K562 (cell line): ENCODE measurements at regions not wholly inside any gene's neighbourhood (a gene's known extent, or its start where the extent isn't known, plus 50 kb on each side); places are given as distances from the start of the nearest gene placed in this dataset.

ENCODE experiments used
- HDAC2 ChIP-seq: fragments of 450-650 bp; IDR thresholded peaks from 2 replicates; pipeline ENCODE4 v1.6.1; 2016; ENCODE audit warnings: mild to moderate bottlenecking
- JUND ChIP-seq, 2 experiments: IDR thresholded peaks; 2 replicates in 1 of 2; 3 replicates in 1 of 2; pipeline ENCODE4 v1.6.1; 2011; ENCODE audit warnings: borderline replicate concordance in 2 of 2, low read depth in 2 of 2, low read length in 2 of 2, improper control_type of control experiment in 1 of 2, missing biosample characterization in 1 of 2, missing genetic modification characterization in 1 of 2, missing genetic modification reagents in 1 of 2
- MEIS2 ChIP-seq: fragments of 450-650 bp; IDR thresholded peaks from 2 replicates; pipeline ENCODE4 v1.6.1; 2014; ENCODE audit warnings: mild to moderate bottlenecking; ENCODE audit not compliant: partially characterized antibody
- NCOA2 ChIP-seq, 2 experiments: fragments of 450-650 bp; IDR thresholded peaks; 2 replicates each; pipeline ENCODE4 v1.6.1; 2018; ENCODE audit warnings: mild to moderate bottlenecking in 2 of 2, moderate library complexity in 1 of 2; ENCODE audit not compliant: partially characterized antibody in 2 of 2
- NRF1 ChIP-seq, 2 experiments: fragments of 450-650 bp; IDR thresholded peaks in 1 of 2; conservative IDR thresholded peaks in 1 of 2; 2 replicates each; pipeline ENCODE4 v1.6.1; 2014; ENCODE audit warnings: mild to moderate bottlenecking in 2 of 2
- RFX5 ChIP-seq: IDR thresholded peaks from 2 replicates; pipeline ENCODE4 v1.6.1; 2011; ENCODE audit warnings: low read depth, mild to moderate bottlenecking, improper control_type of control experiment, low read length
- RNF2 ChIP-seq: sonication (generic); IDR thresholded peaks from 2 replicates; pipeline ENCODE4 v1.6.1; 2016
- SAFB2 ChIP-seq: fragments of 200-400 bp; formaldehyde crosslinking; IDR thresholded peaks from 2 replicates; pipeline ENCODE4 v1.6.1; 2018; ENCODE audit warnings: borderline replicate concordance, low read length, low read depth, moderate library complexity; ENCODE audit not compliant: severe bottlenecking
- ZNF217 ChIP-seq: sonication (generic); formaldehyde crosslinking; IDR thresholded peaks from 2 replicates; pipeline ENCODE4 v1.8.0; 2022; ENCODE audit warnings: mild to moderate bottlenecking, missing genetic modification reagents
- ZSCAN29 ChIP-seq: fragments of 450-650 bp; IDR thresholded peaks from 2 replicates; pipeline ENCODE4 v1.6.1; 2017
- TF ChIP-seq, protein P1 (sequence below): sonication (generic); formaldehyde crosslinking; IDR thresholded peaks from 2 replicates; pipeline ENCODE4 v1.8.1; 2023; ENCODE audit warnings: mild to moderate bottlenecking, missing genetic modification reagents
- TF ChIP-seq, protein P2 (sequence below): fragments of 450-650 bp; formaldehyde crosslinking; IDR thresholded peaks from 2 replicates; pipeline ENCODE4 v1.4.0; 2020; ENCODE audit warnings: mild to moderate bottlenecking, moderate library complexity
- TF ChIP-seq, protein P3 (sequence below), 3 experiments: IDR thresholded peaks in 2 of 3; conservative IDR thresholded peaks in 1 of 3; 2 replicates each; pipeline ENCODE4 v1.5.1; 2011 to 2012; ENCODE audit warnings: low read length in 3 of 3, mild to moderate bottlenecking in 3 of 3, control low read depth in 2 of 3, improper control_type of control experiment in 1 of 3, inconsistent platforms in 1 of 3, low read depth in 1 of 3, mixed read lengths in 1 of 3, moderate library complexity in 1 of 3; ENCODE audit not compliant: insufficient read depth in 2 of 3
- TF ChIP-seq, protein P4 (sequence below): fragments of 200-600 bp; sonication (generic); IDR thresholded peaks from one replicate; pipeline ENCODE4 v1.6.1; 2012; ENCODE audit warnings: mild to moderate bottlenecking, low read depth, low read length, inconsistent platforms

- TF ChIP-seq, protein P1, sequence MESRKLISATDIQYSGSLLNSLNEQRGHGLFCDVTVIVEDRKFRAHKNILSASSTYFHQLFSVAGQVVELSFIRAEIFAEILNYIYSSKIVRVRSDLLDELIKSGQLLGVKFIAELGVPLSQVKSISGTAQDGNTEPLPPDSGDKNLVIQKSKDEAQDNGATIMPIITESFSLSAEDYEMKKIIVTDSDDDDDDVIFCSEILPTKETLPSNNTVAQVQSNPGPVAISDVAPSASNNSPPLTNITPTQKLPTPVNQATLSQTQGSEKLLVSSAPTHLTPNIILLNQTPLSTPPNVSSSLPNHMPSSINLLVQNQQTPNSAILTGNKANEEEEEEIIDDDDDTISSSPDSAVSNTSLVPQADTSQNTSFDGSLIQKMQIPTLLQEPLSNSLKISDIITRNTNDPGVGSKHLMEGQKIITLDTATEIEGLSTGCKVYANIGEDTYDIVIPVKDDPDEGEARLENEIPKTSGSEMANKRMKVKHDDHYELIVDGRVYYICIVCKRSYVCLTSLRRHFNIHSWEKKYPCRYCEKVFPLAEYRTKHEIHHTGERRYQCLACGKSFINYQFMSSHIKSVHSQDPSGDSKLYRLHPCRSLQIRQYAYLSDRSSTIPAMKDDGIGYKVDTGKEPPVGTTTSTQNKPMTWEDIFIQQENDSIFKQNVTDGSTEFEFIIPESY (CRISPR knock-in tag), result no peak
- TF ChIP-seq MEIS2 (no peak), SAFB2 (no peak), RNF2 (no peak), NCOA2 (IDR thresholded peaks at IDR 0.05; ENCODE audit: partially characterized antibody in 2 of 2) (no peak), HDAC2 (no peak), RFX5 (no peak), ZSCAN29 (no peak), ZNF217 (no peak), NRF1 (conservative IDR thresholded peaks at IDR 0.05 in 1 of 2, IDR thresholded peaks at IDR 0.05 in 1 of 2) (no peak), JUND (IDR thresholded peaks at IDR 0.05; ENCODE audit: borderline replicate concordance, low read depth, low read length) (no peak), JUND (tag; IDR thresholded peaks at IDR 0.05; ENCODE audit: borderline replicate concordance, low read depth, low read length) (no peak)
- TF ChIP-seq, protein P2, sequence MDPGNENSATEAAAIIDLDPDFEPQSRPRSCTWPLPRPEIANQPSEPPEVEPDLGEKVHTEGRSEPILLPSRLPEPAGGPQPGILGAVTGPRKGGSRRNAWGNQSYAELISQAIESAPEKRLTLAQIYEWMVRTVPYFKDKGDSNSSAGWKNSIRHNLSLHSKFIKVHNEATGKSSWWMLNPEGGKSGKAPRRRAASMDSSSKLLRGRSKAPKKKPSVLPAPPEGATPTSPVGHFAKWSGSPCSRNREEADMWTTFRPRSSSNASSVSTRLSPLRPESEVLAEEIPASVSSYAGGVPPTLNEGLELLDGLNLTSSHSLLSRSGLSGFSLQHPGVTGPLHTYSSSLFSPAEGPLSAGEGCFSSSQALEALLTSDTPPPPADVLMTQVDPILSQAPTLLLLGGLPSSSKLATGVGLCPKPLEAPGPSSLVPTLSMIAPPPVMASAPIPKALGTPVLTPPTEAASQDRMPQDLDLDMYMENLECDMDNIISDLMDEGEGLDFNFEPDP (CRISPR knock-in tag), result no peak
- TF ChIP-seq, protein P3, sequence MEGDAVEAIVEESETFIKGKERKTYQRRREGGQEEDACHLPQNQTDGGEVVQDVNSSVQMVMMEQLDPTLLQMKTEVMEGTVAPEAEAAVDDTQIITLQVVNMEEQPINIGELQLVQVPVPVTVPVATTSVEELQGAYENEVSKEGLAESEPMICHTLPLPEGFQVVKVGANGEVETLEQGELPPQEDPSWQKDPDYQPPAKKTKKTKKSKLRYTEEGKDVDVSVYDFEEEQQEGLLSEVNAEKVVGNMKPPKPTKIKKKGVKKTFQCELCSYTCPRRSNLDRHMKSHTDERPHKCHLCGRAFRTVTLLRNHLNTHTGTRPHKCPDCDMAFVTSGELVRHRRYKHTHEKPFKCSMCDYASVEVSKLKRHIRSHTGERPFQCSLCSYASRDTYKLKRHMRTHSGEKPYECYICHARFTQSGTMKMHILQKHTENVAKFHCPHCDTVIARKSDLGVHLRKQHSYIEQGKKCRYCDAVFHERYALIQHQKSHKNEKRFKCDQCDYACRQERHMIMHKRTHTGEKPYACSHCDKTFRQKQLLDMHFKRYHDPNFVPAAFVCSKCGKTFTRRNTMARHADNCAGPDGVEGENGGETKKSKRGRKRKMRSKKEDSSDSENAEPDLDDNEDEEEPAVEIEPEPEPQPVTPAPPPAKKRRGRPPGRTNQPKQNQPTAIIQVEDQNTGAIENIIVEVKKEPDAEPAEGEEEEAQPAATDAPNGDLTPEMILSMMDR (IDR thresholded peaks at IDR 0.05 in 2 of 3, conservative IDR thresholded peaks at IDR 0.05 in 1 of 3; ENCODE audit: insufficient read depth in 2 of 3, low read depth in 1 of 3, low read length in 3 of 3), result no peak
- TF ChIP-seq, protein P4, sequence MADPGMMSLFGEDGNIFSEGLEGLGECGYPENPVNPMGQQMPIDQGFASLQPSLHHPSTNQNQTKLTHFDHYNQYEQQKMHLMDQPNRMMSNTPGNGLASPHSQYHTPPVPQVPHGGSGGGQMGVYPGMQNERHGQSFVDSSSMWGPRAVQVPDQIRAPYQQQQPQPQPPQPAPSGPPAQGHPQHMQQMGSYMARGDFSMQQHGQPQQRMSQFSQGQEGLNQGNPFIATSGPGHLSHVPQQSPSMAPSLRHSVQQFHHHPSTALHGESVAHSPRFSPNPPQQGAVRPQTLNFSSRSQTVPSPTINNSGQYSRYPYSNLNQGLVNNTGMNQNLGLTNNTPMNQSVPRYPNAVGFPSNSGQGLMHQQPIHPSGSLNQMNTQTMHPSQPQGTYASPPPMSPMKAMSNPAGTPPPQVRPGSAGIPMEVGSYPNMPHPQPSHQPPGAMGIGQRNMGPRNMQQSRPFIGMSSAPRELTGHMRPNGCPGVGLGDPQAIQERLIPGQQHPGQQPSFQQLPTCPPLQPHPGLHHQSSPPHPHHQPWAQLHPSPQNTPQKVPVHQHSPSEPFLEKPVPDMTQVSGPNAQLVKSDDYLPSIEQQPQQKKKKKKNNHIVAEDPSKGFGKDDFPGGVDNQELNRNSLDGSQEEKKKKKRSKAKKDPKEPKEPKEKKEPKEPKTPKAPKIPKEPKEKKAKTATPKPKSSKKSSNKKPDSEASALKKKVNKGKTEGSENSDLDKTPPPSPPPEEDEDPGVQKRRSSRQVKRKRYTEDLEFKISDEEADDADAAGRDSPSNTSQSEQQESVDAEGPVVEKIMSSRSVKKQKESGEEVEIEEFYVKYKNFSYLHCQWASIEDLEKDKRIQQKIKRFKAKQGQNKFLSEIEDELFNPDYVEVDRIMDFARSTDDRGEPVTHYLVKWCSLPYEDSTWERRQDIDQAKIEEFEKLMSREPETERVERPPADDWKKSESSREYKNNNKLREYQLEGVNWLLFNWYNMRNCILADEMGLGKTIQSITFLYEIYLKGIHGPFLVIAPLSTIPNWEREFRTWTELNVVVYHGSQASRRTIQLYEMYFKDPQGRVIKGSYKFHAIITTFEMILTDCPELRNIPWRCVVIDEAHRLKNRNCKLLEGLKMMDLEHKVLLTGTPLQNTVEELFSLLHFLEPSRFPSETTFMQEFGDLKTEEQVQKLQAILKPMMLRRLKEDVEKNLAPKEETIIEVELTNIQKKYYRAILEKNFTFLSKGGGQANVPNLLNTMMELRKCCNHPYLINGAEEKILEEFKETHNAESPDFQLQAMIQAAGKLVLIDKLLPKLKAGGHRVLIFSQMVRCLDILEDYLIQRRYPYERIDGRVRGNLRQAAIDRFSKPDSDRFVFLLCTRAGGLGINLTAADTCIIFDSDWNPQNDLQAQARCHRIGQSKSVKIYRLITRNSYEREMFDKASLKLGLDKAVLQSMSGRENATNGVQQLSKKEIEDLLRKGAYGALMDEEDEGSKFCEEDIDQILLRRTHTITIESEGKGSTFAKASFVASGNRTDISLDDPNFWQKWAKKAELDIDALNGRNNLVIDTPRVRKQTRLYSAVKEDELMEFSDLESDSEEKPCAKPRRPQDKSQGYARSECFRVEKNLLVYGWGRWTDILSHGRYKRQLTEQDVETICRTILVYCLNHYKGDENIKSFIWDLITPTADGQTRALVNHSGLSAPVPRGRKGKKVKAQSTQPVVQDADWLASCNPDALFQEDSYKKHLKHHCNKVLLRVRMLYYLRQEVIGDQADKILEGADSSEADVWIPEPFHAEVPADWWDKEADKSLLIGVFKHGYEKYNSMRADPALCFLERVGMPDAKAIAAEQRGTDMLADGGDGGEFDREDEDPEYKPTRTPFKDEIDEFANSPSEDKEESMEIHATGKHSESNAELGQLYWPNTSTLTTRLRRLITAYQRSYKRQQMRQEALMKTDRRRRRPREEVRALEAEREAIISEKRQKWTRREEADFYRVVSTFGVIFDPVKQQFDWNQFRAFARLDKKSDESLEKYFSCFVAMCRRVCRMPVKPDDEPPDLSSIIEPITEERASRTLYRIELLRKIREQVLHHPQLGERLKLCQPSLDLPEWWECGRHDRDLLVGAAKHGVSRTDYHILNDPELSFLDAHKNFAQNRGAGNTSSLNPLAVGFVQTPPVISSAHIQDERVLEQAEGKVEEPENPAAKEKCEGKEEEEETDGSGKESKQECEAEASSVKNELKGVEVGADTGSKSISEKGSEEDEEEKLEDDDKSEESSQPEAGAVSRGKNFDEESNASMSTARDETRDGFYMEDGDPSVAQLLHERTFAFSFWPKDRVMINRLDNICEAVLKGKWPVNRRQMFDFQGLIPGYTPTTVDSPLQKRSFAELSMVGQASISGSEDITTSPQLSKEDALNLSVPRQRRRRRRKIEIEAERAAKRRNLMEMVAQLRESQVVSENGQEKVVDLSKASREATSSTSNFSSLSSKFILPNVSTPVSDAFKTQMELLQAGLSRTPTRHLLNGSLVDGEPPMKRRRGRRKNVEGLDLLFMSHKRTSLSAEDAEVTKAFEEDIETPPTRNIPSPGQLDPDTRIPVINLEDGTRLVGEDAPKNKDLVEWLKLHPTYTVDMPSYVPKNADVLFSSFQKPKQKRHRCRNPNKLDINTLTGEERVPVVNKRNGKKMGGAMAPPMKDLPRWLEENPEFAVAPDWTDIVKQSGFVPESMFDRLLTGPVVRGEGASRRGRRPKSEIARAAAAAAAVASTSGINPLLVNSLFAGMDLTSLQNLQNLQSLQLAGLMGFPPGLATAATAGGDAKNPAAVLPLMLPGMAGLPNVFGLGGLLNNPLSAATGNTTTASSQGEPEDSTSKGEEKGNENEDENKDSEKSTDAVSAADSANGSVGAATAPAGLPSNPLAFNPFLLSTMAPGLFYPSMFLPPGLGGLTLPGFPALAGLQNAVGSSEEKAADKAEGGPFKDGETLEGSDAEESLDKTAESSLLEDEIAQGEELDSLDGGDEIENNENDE, result no peak
Measured at GRCh38 chr15:92232317-92232716, 161.4 kb upstream of the ST8SIA2 start.
